ENCODE measurements at regions not wholly inside any gene's neighbourhood (a gene's known extent, or its start where the extent isn't known, plus 50 kb on each side); places are given as distances from the start of the nearest gene placed in this dataset.

GRCh38 chr4:96525898-96526297, 686.0 kb downstream of the PDHA2 start:
- no peak for DNase-seq (ENCODE audit: low read depth)

DNA sequence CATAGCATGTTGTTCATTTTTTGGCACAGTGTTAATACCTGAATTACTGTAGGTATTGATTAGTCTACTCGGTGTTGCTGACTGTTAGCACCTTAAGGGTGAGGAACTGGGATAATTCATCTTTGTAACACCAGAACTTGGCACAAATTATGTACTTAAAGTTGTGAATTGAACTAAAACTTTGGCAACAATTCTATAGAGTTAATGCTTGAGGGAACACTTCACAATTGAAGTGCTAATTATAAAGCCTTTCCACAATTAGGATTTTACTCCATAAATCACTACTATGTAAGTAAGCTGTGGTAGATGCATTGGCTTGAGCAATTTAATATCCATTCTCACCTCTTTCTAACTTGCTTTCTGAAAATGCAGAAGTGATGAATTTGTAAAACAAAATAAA, 686.7 kb downstream of the PDHA2 start:
- DNase-seq (ENCODE audit: low read depth): no peak

DNA sequence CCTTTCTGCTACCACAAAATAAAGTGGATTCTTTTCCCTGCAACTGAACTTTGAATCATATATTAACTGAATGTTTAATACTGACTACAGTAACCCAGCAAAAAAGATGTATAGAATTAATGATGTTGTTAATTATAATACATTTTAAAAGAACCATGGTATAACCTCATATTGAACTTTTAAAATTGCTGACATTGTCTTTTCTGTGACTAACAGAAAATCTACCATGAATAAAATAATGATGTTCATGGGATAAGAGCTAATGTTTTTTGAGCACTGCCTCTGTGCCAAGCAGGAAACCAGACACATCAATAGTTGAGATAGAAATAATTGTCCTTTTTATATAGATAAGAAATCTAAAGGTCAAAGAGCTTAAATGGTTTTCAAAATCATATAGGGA, 691.9 kb downstream of the PDHA2 start:
- no peak for DNase-seq (ENCODE audit: low read depth)

DNA sequence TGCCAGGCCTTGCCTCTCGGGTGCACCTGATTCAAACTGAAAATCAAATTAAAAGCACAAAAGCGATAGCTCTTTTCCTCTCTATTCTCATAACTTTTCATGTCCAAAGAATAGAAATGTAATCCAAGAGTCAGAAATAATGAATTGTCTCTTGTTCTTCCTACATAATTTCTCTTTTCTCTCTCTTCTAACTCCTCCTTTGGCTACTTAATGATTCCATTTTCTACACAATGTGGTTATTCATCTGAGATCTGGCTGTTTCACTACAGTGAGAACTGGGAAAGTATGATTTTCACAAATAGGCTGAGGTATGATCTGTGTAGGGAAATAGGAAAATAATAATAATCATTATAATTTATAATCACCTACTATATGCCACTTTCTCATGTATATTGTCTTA, 703.5 kb downstream of the PDHA2 start:
- DNase-seq (ENCODE audit: low read depth): no peak

- DNase-seq (ENCODE audit: low read depth): no peak
Measured at GRCh38 chr4:96558466-96558865, 718.6 kb downstream of the PDHA2 start.

- DNase-seq (ENCODE audit: low read depth): no peak
Measured at GRCh38 chr4:96566755-96567154, 726.9 kb downstream of the PDHA2 start.

- no peak for DNase-seq (ENCODE audit: low read depth)
Measured at GRCh38 chr4:96585304-96585703, 745.4 kb downstream of the PDHA2 start.

DNA sequence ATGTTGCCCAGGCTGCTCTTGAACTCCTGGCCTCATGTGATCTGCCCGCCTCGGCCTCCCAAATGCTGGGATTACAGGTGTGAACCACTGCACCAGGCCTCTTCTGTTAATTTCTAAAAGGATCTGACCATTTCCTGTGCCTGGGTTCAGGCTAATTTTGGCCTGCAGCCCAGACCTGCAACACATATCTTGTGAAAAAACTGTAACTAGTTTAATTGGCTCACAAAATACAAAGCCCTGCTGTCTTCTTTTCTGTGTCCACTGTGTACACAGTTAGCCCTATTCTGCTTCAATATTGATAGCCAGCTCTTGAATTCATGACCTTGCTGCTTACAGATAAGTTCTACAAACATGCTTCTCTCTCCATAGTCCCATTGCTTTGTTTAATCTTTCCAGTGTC, 753.5 kb downstream of the PDHA2 start:
- no peak for DNase-seq (ENCODE audit: low read depth)

GRCh38 chr4:96598465-96598864, 758.6 kb downstream of the PDHA2 start:
- no peak for DNase-seq (ENCODE audit: low read depth)

GRCh38 chr4:96599752-96600151, 759.9 kb downstream of the PDHA2 start:
- no peak for DNase-seq (ENCODE audit: low read depth)

- DNase-seq (ENCODE audit: low read depth): no peak
Measured at GRCh38 chr4:96602661-96603060, 762.8 kb downstream of the PDHA2 start.

- no peak for DNase-seq (ENCODE audit: low read depth)
Measured at GRCh38 chr4:96603641-96604040, 763.7 kb downstream of the PDHA2 start.

DNA sequence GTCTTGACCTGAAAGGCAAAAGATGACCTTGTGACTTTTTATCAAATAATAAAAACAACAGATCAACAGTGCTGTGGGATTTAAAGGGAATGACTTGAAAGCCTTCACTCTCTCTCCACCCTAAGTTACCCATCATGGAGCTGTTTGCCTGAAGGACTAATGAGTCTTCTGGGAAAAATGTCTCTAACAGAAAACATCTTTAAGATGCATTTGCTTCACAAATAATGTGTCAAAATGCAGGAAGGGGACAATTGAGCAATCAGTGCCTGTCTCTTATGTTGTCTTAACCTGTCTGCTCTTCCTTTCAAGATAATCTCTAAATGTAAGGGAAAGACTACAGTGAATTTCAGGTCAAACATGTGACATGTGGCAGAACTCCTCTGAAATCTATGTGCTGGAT, 766.6 kb downstream of the PDHA2 start:
- no peak for DNase-seq (ENCODE audit: low read depth)

DNA sequence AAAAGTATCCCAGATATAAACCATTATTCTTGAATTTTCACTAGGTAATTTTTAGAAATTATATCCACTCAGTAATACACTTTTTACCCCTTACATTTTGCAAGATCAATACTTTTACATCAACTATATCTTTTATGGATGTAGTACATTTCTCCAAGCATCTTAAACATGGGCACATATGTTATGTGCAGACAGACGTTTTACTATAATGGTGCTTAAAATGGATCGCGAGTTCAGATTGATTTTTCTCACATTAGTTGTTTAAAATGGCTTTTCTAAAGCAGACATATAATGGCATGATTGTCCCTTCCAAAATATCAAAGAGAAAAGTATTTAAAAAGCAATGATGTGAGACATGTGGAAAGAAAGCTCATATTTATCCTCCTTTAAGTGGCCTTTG, 786.1 kb downstream of the PDHA2 start:
- no peak for DNase-seq (ENCODE audit: low read depth)

DNA sequence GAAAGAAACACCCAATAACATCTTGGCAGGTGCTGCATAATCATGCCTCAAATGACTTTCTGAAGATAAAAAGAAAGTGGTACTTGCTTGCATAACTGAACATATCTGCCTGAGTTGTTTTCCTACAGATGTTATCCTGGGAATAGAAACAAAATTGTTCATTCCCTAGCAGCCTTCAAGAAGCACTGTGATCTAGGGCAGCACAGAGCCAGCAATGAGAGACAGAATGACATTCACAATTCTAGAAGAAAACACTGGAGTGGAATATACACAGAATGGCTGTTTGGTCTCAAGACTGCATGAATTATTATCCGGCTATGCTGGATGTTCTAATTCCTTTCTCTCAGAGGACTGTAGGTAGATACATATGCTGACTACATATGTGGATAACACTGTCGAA, 790.9 kb downstream of the PDHA2 start:
- no peak for DNase-seq (ENCODE audit: low read depth)

DNA sequence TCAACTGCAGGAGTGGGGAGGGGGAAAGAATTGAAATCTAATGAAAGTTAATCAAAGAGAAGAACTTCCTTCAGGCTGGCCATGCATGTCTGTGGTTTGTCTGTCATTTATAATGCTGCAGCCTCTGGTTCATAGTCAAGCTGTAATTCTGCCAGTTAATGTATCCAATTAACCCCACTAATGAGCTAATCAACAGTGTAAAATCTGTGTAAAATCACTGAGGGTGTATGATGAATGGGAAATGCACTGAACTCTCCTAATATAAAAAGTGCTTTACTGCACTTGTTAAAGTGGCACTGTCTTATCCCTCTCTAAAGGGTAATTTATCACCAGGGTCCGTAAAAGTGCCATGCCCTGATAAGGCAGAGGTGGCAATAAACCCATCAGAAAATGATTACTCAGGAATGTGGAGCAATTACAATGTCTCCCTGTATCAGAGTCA, 798.1 kb downstream of the PDHA2 start:
- DNase-seq (ENCODE audit: low read depth): no peak

- no peak for DNase-seq (ENCODE audit: low read depth)
Measured at GRCh38 chr4:96639932-96640331, 800.0 kb downstream of the PDHA2 start.

- DNase-seq (ENCODE audit: low read depth): no peak
Measured at GRCh38 chr4:96642490-96642889, 802.6 kb downstream of the PDHA2 start.

- no peak for DNase-seq (ENCODE audit: low read depth)
Measured at GRCh38 chr4:96646146-96646545, 806.3 kb downstream of the PDHA2 start.

GRCh38 chr4:96649536-96649935, 809.6 kb downstream of the PDHA2 start:
- DNase-seq (ENCODE audit: low read depth): no peak

GRCh38 chr4:96652158-96652557, 812.3 kb downstream of the PDHA2 start:
- DNase-seq (ENCODE audit: low read depth): no peak

GRCh38 chr4:96652821-96653220, 812.9 kb downstream of the PDHA2 start:
- DNase-seq (ENCODE audit: low read depth): no peak

DNA sequence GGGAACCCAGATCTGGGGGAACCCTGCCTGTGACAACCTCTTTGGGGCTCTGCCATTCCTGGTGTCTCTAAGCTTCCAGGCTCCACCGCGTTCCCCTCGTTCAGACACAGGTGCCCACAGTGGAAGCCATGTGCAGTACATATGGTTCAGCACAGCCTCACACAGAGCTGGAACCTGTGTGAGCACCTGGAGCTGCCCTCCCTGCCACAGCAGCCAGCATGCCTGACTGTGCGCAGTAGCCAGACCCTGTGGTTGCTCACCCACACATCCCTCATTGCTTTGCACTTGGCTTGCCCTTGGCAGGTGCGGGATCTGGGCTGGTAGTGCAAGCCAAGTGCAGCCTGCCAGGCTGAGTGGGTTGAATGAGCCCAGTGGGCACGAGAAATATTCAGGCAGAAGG, 814.2 kb downstream of the PDHA2 start:
- no peak for DNase-seq (ENCODE audit: low read depth)

- no peak for DNase-seq (ENCODE audit: low read depth)
Measured at GRCh38 chr4:96670381-96670780, 830.5 kb downstream of the PDHA2 start.

- no peak for DNase-seq (ENCODE audit: low read depth)
Measured at GRCh38 chr4:96675416-96675815, 835.5 kb downstream of the PDHA2 start.

All from forelimb muscle (tissue), 1 donor.